Cerebellar nuclear complex (tissue), 1 donor: ENCODE measurements at regions not wholly inside any gene's neighbourhood (a gene's known extent, or its start where the extent isn't known, plus 50 kb on each side); places are given as distances from the start of the nearest gene placed in this dataset.

ENCODE experiments used
- DNase-seq, 2 experiments: peaks; one replicate each; lab custom pipeline; 2025; lab: John Stamatoyannopoulos, UW

- DNase-seq, result no peak
Measured at GRCh38 chr14:53807542-53807941, 149.1 kb downstream of the BMP4 start.

GRCh38 chr14:53807108-53807507 lies 149.5 kb downstream of the BMP4 start:
- no peak for DNase-seq

GRCh38 chr14:53796734-53797133 lies 159.9 kb downstream of the BMP4 start:
- no peak for DNase-seq

DNA sequence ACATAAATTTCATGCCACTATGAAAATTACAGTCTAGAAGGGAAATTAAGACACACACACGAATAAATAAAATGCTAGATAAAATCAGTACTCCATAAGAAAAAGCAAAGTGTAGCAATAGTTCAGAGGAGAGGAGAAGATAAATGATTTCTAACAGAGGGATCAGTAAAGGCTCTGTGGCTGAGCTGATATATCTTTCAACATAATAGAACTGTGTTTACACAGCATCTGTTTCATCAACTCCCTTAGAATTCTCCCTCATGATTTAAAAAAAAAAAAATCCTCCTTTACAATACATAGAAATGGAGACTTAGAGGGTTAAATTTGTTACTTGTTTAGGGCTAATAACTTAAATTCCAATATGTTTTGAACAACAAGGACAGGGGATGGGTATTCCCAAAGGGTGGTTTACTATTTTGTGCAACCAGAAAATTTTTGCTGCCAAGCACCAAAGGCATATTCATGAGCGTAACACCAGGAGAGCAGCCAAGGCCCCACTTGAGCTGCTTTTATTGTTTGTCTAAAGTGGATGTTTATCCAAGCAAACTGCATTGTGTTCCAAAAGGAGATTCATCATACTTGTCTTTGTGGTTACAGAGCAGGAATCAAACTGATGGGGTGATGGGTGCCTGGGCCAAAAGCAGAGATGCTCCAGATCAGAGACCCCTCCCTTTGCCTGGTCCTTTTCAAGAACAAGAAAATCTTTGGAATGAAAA lies 162.7 kb downstream of the BMP4 start:
- no peak for DNase-seq

GRCh38 chr14:53792909-53793308 lies 163.7 kb downstream of the BMP4 start:
- DNase-seq, result no peak

GRCh38 chr14:53790731-53791500 lies 165.7 kb downstream of the BMP4 start:
- DNase-seq, result no peak

DNA sequence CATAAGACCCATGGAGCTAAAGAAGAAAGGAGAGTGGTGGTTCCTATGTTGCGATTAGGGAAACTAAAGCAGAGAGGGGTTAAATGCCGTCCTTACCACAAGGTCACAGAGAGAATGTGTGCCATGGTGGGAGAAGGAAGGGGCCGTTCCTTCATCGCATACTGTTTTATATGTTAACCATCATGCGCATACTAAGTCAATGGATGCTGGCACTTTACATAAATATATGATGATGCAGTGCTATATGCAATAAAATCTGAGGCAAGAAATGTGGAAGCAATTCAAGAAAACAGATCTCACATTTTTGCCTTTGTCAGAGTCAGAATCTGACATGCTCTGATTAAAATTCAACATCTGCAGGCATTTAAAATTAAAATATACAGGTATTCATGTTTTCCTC lies 168.1 kb downstream of the BMP4 start:
- no peak for DNase-seq

- no peak for DNase-seq
Measured at GRCh38 chr14:53786045-53786444, 170.6 kb downstream of the BMP4 start.

GRCh38 chr14:53784688-53785087 lies 171.9 kb downstream of the BMP4 start:
- DNase-seq, result no peak

DNA sequence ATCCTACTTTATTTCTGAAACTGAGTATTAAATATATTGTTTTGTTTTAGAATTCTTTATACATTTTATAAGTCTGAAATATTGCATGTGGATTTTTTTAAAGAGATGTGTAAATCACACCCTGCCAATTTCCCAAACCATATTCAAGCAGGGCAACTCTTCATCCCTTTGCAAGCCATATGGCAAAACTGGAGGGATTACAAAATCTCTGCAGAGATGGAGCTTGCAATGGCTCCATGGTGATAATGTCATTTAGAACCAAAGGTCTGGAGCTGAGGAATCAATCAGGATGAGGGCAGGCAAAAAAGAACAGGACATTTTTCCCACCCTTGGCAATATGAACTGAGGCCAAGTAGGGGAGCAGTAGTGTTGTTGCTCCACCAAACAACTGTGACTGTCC lies 173.4 kb downstream of the BMP4 start:
- peak; percentile 13 to 37 for DNase-seq

DNA sequence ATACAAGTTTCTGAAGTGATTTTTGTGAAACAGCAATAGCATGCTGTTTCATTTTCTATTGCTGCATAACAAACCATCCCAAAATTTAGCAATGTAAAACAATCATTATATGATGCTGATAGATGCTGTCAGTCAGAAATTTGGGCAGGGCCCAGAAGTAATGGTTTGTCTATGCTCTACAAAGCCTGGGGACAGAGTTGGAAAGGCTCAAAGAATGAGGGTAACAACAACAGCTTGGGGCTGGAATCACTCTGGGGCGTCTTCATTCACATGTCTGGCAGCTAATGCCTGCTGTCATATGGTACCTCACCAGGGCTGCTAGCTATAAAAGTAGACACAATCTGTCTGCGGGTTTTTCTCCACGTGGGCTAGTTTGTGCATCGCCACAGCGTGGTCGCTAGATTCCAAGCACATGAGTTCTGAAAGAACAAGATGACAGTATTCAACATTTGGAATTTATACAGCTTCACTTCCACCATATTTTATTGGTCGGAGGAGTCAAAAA lies 176.5 kb downstream of the BMP4 start:
- DNase-seq, result peak in 1 of 2 experiments; percentile 52

DNA sequence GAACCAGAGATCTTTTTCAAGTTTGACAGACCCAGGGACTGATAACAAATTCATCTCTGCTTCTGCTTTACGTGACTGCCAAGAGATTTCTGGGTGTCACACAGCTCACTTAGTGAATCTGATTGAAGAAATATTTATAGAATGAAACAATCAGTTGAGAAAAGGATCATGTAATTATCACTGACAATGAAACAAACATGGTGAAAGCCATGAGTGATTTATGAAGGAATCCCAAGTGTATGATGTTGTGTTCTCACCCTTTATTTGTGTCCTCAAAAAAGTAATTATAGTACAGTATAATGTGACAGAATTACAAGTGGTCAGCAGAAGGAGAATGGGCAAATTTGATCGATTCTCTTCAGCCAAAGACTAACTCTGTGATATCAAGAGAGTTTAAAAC lies 177.3 kb downstream of the BMP4 start:
- no peak for DNase-seq

DNA sequence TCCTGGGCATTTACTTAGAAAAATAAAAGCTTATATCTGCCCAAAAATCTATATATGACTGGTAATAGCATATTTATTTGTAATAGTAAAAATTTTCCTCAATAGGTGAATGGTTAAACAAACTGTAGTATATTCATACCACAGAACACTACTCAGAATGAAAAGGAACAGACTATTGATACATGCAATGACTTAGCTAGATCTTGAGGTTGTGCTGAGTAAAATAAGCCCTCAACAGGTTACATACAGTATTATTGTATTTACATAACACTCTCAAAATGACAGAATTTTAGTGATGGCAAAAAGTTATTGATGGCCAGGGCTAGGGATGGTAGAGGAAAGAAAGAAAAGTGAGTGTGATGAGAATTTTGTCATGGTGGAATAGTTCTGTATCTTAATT lies 178.4 kb downstream of the BMP4 start:
- DNase-seq, result no peak

- DNase-seq, result no peak
Measured at GRCh38 chr14:53772936-53773335, 183.7 kb downstream of the BMP4 start.

- DNase-seq, result no peak
Measured at GRCh38 chr14:53767566-53767965, 189.1 kb downstream of the BMP4 start.

- no peak for DNase-seq
Measured at GRCh38 chr14:53766601-53767000, 190.0 kb downstream of the BMP4 start.

GRCh38 chr14:53766106-53766505 lies 190.5 kb downstream of the BMP4 start:
- no peak for DNase-seq

DNA sequence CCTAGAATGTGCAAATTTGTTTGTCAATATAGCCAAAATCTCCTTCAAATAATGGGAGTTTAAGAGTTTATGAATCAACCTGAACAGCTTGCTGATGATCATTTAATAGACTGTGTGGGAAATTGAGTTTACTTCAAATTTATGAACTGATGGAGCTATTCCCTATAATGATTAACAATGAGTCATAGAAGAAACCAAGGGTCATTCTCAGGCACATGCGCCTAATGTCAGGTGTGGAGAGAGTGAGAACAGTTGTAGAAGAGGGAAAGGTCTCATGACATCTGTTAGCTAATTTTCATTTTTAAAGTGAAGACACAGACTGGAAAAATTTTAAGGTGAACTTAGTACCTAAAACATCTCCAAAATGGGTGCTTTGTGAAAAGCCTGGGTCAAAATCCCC lies 191.8 kb downstream of the BMP4 start:
- no peak for DNase-seq

DNA sequence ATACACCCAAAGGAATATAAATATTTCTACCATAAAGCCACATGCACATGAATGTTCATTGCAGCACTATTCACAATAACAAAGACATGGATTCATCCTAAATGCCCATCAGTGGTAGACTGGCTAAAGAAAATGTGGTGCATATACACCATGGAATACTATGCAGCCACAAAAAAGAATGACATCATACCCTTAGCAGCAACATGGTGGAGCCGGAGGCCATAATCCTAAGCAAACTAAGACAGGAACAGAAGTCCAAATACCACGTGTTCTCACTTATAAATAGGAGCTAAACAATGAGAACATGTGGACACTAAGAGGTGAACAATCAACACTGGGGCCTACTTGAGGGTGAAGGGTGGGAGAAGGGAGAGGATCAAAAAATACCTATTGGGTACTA lies 198.5 kb downstream of the BMP4 start:
- DNase-seq, result no peak

DNA sequence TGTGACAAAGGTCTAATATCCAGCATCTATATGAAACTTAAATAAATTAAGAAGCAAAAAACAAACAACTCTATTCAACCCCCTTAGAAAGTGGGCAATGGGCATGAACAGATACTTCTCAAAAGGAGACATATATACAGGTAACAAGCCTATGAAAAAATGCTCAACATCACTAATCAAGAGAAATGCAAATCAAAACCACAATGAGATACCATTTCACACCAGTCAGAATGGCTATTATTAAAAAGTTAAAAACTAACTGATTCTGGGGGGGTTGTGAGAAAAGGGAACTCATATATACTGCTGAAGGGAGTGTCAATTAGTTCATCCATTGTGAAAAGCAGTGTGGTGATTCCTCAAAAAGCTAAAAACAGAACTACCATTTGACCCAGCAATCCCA lies 198.9 kb downstream of the BMP4 start:
- DNase-seq, result no peak

- DNase-seq, result no peak
Measured at GRCh38 chr14:53751650-53752049, 205.0 kb downstream of the BMP4 start.

- no peak for DNase-seq
Measured at GRCh38 chr14:53748691-53749090, 207.9 kb downstream of the BMP4 start.

DNA sequence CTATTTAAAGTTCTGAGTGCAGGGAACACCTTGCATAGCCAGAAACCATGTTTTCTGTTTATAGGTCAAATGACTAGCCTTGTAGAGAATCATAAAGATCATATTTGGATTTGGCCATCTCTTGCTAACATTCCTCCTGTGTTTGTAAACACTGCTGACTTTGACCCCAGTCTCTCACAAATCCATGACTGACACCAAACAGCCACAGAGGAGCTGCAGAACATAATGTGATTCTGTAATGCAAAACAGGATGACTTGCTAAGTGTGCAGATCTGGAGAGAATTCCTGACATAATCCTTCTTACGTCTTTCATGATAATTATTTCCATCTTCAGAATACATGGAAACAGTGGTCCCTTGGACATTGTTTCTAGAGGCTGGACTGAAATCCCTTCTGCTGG lies 211.8 kb downstream of the BMP4 start:
- DNase-seq, result no peak
